GM18868 (cell line): ENCODE measurements at regions not wholly inside any gene's neighbourhood (a gene's known extent, or its start where the extent isn't known, plus 50 kb on each side); places are given as distances from the start of the nearest gene placed in this dataset.

Experiments
- ATAC-seq: cut with Tn5 transposase; IDR thresholded peaks from one replicate; pipeline ENCODE4 v1.9.1; 2021; ENCODE audit warnings: mild to moderate bottlenecking, moderate library complexity; ENCODE audit not compliant: unreplicated experiment

- no peak for ATAC-seq
Measured at GRCh38 chr2:129296806-129297205, 682.7 kb upstream of the RAB6C start.

- ATAC-seq: no peak
Measured at GRCh38 chr2:129297430-129297829, 682.0 kb upstream of the RAB6C start.

GRCh38 chr2:129299338-129299737 is 680.1 kb upstream of the RAB6C start:
- ATAC-seq: no peak

GRCh38 chr2:129299756-129300155 is 679.7 kb upstream of the RAB6C start:
- ATAC-seq: no peak

GRCh38 chr2:129300456-129300855 is 679.0 kb upstream of the RAB6C start:
- no peak for ATAC-seq

- no peak for ATAC-seq
Measured at GRCh38 chr2:129301431-129301913, 678.0 kb upstream of the RAB6C start.

GRCh38 chr2:129302106-129302505 is 677.4 kb upstream of the RAB6C start:
- no peak for ATAC-seq

GRCh38 chr2:129302561-129303183 is 676.8 kb upstream of the RAB6C start:
- ATAC-seq: no peak

GRCh38 chr2:129314120-129314519 is 665.3 kb upstream of the RAB6C start:
- no peak for ATAC-seq

- ATAC-seq: no peak
Measured at GRCh38 chr2:129318581-129319421, 660.7 kb upstream of the RAB6C start.

GRCh38 chr2:129319422-129319717 is 660.1 kb upstream of the RAB6C start:
- ATAC-seq: no peak

- ATAC-seq: no peak
Measured at GRCh38 chr2:129320288-129320687, 659.2 kb upstream of the RAB6C start.

- no peak for ATAC-seq
Measured at GRCh38 chr2:129324349-129324748, 655.1 kb upstream of the RAB6C start.

- no peak for ATAC-seq
Measured at GRCh38 chr2:129325151-129325550, 654.3 kb upstream of the RAB6C start.

GRCh38 chr2:129329574-129329973 is 649.9 kb upstream of the RAB6C start:
- no peak for ATAC-seq

GRCh38 chr2:129330504-129330903 is 649.0 kb upstream of the RAB6C start:
- ATAC-seq: no peak

- no peak for ATAC-seq
Measured at GRCh38 chr2:129331638-129332037, 647.8 kb upstream of the RAB6C start.

- no peak for ATAC-seq
Measured at GRCh38 chr2:129334128-129334527, 645.3 kb upstream of the RAB6C start.

- no peak for ATAC-seq
Measured at GRCh38 chr2:129334696-129335410, 644.6 kb upstream of the RAB6C start.

GRCh38 chr2:129336276-129336675 is 643.2 kb upstream of the RAB6C start:
- no peak for ATAC-seq

- ATAC-seq: no peak
Measured at GRCh38 chr2:129337076-129337475, 642.4 kb upstream of the RAB6C start.

GRCh38 chr2:129345540-129345939 is 633.9 kb upstream of the RAB6C start:
- ATAC-seq: no peak
